ENCODE measurements at regions not wholly inside any gene's neighbourhood (a gene's known extent, or its start where the extent isn't known, plus 50 kb on each side); places are given as distances from the start of the nearest gene placed in this dataset.

- Histone ChIP-seq H3K4me3 (no peak overlapping the region), H3K4me1 (no peaks in the 10 kb centered on the region), H3K36me3 (no peaks in the 10 kb centered on the region), H3K27me3 (no peaks in the 10 kb centered on the region), H3K9me3 (no peaks in the 10 kb centered on the region), H3K27ac (no peak overlapping the region)
- FAIRE-seq (no peak), DNase-seq (no peak), ATAC-seq (no peak)
- 74 to 94% methylated on average over 1 of the region's 1 CpG for WGBS, 2 donors
- no peak for TF ChIP-seq CTCF (IDR thresholded peaks at IDR 0.05)
- intact Hi-C loops (cut with DNase I): no loop called here
Observed at GRCh38 chr5:87665166-87665565, 252.4 kb upstream of the CCNH start.

GRCh38 chr5:87661784-87662566 is 249.2 kb upstream of the CCNH start:
- intact Hi-C loops (cut with DNase I): no loop called here
- Histone ChIP-seq H3K9me3 (no peaks in the 10 kb centered on the region), H3K27ac (no peak overlapping the region), H3K36me3 (no peaks in the 10 kb centered on the region), H3K4me3 (no peak overlapping the region), H3K4me1 (no peaks in the 10 kb centered on the region), H3K27me3 (no peaks in the 10 kb centered on the region)
- ATAC-seq (no peak), DNase-seq (no peak), FAIRE-seq (no peak)
- 56 to 73% methylated on average over 2 of the region's 2 CpGs for WGBS, 2 donors
- no peak for TF ChIP-seq CTCF (IDR thresholded peaks at IDR 0.05)

- DNase-seq (no peak), ATAC-seq (no peak), FAIRE-seq (no peak)
- H3K4me3 ChIP-seq: no peak overlapping the region
- H3K36me3 ChIP-seq: no peaks in the 10 kb centered on the region
- no peaks in the 10 kb centered on the region for H3K27me3 ChIP-seq
- H3K9me3 ChIP-seq: no peaks in the 10 kb centered on the region
- no peak overlapping the region for H3K27ac ChIP-seq
- intact Hi-C loops (cut with DNase I): no loop called here
- 52 to 74% methylated on average over 2 of the region's 2 CpGs for WGBS, 2 donors
- TF ChIP-seq CTCF (IDR thresholded peaks at IDR 0.05): no peak
- no peaks in the 10 kb centered on the region for H3K4me1 ChIP-seq
Observed at GRCh38 chr5:87653242-87653641, 240.5 kb upstream of the CCNH start.

GRCh38 chr5:87650284-87650683 is 237.6 kb upstream of the CCNH start:
- WGBS, 2 donors: 23 to 25% methylated on average over 2 of the region's 2 CpGs
- DNase-seq: no peak
- TF ChIP-seq CTCF (IDR thresholded peaks at IDR 0.05): no peak
- ATAC-seq: no peak
- no peaks in the 10 kb centered on the region for H3K36me3 ChIP-seq
- H3K4me1 ChIP-seq: no peaks in the 10 kb centered on the region
- H3K4me3 ChIP-seq: no peak overlapping the region
- no peak for FAIRE-seq
- H3K9me3 ChIP-seq: no peaks in the 10 kb centered on the region
- no peaks in the 10 kb centered on the region for H3K27me3 ChIP-seq
- H3K27ac ChIP-seq: no peak overlapping the region
- intact Hi-C loops (cut with DNase I): no loop called here

- H3K27me3 ChIP-seq: no peaks in the 10 kb centered on the region
- FAIRE-seq (no peak), DNase-seq (no peak), ATAC-seq (no peak)
- H3K4me1 ChIP-seq: no peaks in the 10 kb centered on the region
- H3K27ac ChIP-seq: no peak overlapping the region
- H3K9me3 ChIP-seq: no peaks in the 10 kb centered on the region
- intact Hi-C loops (cut with DNase I): no loop called here
- H3K4me3 ChIP-seq: no peak overlapping the region
- no peaks in the 10 kb centered on the region for H3K36me3 ChIP-seq
- TF ChIP-seq CTCF (IDR thresholded peaks at IDR 0.05): no peak
- WGBS, 2 donors: 49 to 68% methylated on average over 4 of the region's 4 CpGs
Observed at GRCh38 chr5:87649455-87649854, 236.7 kb upstream of the CCNH start.

All from pancreas (tissue), 10 donors.